ENCODE measurements at regions not wholly inside any gene's neighbourhood (a gene's known extent, or its start where the extent isn't known, plus 50 kb on each side); places are given as distances from the start of the nearest gene placed in this dataset.

- TF ChIP-seq ZBTB11 (CRISPR knock-in tag; IDR thresholded peaks at IDR 0.05) (no peak), EGR1 (IDR thresholded peaks at IDR 0.05; ENCODE audit: borderline replicate concordance in 1 of 2, low read depth in 2 of 2, low read length in 2 of 2) (no peak), STAT1 (conservative IDR thresholded peaks at IDR 0.05) (no peak), SMAD1 (IDR thresholded peaks at IDR 0.05; ENCODE audit: low read depth, partially characterized antibody) (no peak), IRF5 (IDR thresholded peaks at IDR 0.05; ENCODE audit: borderline replicate concordance) (no peak)
Observed at GRCh38 chr11:114819028-114819427, 140.7 kb downstream of the NXPE2 start (continued).

GRCh38 chr11:114820621-114821020 lies 142.3 kb downstream of the NXPE2 start:
- BruUV-seq (replicated peaks): no TSS peak
- no peak overlapping the region for H3K4me3 ChIP-seq
- no peaks in the 10 kb centered on the region for H3K79me2 ChIP-seq (ENCODE audit: control insufficient read depth, insufficient read depth, low read length)
- H3K36me3 ChIP-seq (ENCODE audit: control insufficient read depth in 2 of 2, insufficient read depth in 2 of 2, low read length in 1 of 2): no peaks in the 10 kb centered on the region
- intact Hi-C loops (cut with micrococcal nuclease; ENCODE audit: unreplicated experiment): no loop called here
- H2AFZ ChIP-seq (ENCODE audit: control insufficient read depth, low read depth, low read length): no peak overlapping the region
- H3K4me2 ChIP-seq (ENCODE audit: control insufficient read depth, insufficient read depth): no peak overlapping the region
- ChIA-PET POLR2A (no interaction called here), SMC1A (ENCODE audit: uncharacterized antibody, unreplicated experiment) (no interaction called here), RAD21 (ENCODE audit: unreplicated experiment) (no interaction called here), CTCF (no interaction called here)
- H3K4me1 ChIP-seq (ENCODE audit: control insufficient read depth, insufficient read depth, low read length): no peaks in the 10 kb centered on the region
- FAIRE-seq (no peak), ATAC-seq (no peak), DNase-seq (ENCODE audit: low read depth, low spot score) (no peak)
- no peak for TF ChIP-seq GATAD2B (conservative IDR thresholded peaks at IDR 0.05; ENCODE audit: low read depth)
- no peak overlapping the region for H3K9ac ChIP-seq (ENCODE audit: control insufficient read depth, insufficient read depth, low read length)
- H3K9me3 ChIP-seq (replicated peaks; ENCODE audit: control insufficient read depth, insufficient read depth, low read length): no peaks in the 10 kb centered on the region
- WGBS (ENCODE audit: insufficient coverage, insufficient replicate concordance, low lambda C conversion rate, missing lambda C conversion rate): 27% methylated on average over 5 of the region's 5 CpGs
- H3K27ac ChIP-seq (ENCODE audit: control insufficient read depth, insufficient read depth): no peak overlapping the region
- in situ Hi-C loops (cut with MboI): no loop called here
- no peaks in the 10 kb centered on the region for H4K20me1 ChIP-seq (ENCODE audit: control insufficient read depth, insufficient read depth)
- peaks cover 0 to 1% of the 10 kb centered on the region in 2 experiments; a peak in 1 of 4 replicates for H3K27me3 ChIP-seq (replicated peaks in 1 of 2; ENCODE audit: control insufficient read depth in 2 of 2, insufficient read depth in 2 of 2, low read length in 1 of 2)

All from GM12878 (cell line).